ENCODE measurements at regions not wholly inside any gene's neighbourhood (a gene's known extent, or its start where the extent isn't known, plus 50 kb on each side); places are given as distances from the start of the nearest gene placed in this dataset.
"Not testable (repeated sequence)": the region's sequence is repeated elsewhere in the genome, so short reads cannot be mapped to it uniquely, and the experiment has no call there.

DNA sequence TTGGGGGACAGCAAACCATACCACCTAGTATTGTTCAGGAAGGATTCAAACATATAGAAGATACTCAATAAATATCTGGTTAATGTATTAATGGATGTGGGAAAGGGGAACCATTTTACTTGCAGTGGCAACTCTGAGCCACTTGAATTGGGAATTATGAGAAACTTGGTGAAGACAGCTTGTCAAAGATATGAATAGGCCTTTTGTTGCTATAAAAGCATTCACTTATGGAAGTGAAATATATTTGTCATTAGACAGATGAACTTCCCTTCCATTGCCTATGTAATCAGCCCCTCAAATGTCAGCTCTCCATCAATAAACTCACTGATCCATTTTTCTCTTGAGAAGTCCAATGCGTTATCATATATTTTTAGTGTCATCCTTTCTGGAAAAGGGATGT is 56.1 kb downstream of the GPR85 start:
- no peak overlapping the region for H3K4me3 ChIP-seq (ENCODE audit: low read depth, low read length)
- DNase-seq (ENCODE audit: low read depth): no peak
- TF ChIP-seq, protein P1, sequence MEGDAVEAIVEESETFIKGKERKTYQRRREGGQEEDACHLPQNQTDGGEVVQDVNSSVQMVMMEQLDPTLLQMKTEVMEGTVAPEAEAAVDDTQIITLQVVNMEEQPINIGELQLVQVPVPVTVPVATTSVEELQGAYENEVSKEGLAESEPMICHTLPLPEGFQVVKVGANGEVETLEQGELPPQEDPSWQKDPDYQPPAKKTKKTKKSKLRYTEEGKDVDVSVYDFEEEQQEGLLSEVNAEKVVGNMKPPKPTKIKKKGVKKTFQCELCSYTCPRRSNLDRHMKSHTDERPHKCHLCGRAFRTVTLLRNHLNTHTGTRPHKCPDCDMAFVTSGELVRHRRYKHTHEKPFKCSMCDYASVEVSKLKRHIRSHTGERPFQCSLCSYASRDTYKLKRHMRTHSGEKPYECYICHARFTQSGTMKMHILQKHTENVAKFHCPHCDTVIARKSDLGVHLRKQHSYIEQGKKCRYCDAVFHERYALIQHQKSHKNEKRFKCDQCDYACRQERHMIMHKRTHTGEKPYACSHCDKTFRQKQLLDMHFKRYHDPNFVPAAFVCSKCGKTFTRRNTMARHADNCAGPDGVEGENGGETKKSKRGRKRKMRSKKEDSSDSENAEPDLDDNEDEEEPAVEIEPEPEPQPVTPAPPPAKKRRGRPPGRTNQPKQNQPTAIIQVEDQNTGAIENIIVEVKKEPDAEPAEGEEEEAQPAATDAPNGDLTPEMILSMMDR (IDR thresholded peaks at IDR 0.05; ENCODE audit: low read depth, low read length, missing control alignments): no peak

DNA sequence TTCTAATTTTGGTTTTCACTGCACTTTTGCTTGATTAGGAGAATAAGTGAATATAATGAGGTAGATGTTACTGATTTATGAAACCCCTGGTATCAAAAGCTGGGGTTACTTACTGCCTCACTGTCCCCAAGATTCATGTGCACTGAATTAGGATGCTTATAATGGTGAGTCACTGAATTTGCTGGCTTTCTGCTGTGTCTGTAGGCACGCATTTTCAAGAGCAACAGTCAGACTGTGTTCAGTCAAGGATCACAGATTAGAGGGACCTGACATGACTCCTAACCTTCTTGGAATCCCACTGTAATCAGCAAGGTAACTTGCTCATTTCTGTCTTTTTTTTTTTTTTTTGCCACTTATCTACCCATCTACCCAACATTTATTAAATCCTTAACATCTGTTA is 59.7 kb downstream of the GPR85 start:
- TF ChIP-seq, protein P1 (IDR thresholded peaks at IDR 0.05; ENCODE audit: low read depth, low read length, missing control alignments): no peak
- no peak overlapping the region for H3K4me3 ChIP-seq (ENCODE audit: low read depth, low read length)
- no peak for DNase-seq (ENCODE audit: low read depth)

GRCh38 chr7:113017144-113017857 is 69.3 kb downstream of the GPR85 start:
- DNase-seq (ENCODE audit: low read depth); H3K4me3 ChIP-seq (ENCODE audit: low read depth, low read length): not testable (repeated sequence)

DNA sequence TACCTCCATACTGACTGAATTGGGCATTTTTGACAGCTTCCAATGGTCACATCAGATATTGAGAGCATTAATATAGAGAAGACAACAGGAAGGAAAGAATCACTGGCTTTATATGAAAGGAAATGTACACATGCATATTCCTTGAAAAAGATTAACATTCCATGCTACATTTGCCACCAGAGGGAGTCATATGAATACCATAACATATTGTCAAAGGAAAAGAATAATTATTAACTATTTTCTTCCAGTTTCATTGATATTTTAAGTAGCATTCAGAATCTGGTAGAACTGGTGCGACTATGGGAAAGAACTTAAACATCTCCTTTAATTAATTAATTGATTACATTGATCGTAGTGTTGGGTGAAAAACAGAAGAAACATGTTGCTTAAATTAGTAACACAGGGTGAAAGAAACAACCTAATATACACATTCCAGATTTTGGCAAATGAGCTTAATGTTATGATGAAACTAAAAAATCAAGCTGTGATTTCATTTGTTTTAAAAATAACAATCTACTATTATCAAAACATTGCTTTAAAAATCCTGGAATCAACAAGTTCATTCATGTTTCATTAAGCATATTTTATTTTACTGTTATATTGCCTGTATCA is 71.5 kb downstream of the GPR85 start:
- no peak for DNase-seq (ENCODE audit: low read depth)
- TF ChIP-seq, protein P1 (IDR thresholded peaks at IDR 0.05; ENCODE audit: low read depth, low read length, missing control alignments): no peak
- H3K4me3 ChIP-seq (ENCODE audit: low read depth, low read length): no peak overlapping the region

- H3K4me3 ChIP-seq (ENCODE audit: low read depth, low read length): no peak overlapping the region
- no peak for DNase-seq (ENCODE audit: low read depth)
- TF ChIP-seq, protein P1 (IDR thresholded peaks at IDR 0.05; ENCODE audit: low read depth, low read length, missing control alignments): no peak
These were observed 72.7 kb downstream of the GPR85 start for GRCh38 chr7:113013761-113014449.

- DNase-seq (ENCODE audit: low read depth); H3K4me3 ChIP-seq (ENCODE audit: low read depth, low read length): not testable (repeated sequence)
These were observed 73.8 kb downstream of the GPR85 start for GRCh38 chr7:113012862-113013261.

GRCh38 chr7:113010377-113010776 is 76.2 kb downstream of the GPR85 start:
- H3K4me3 ChIP-seq (ENCODE audit: low read depth, low read length): no peak overlapping the region
- TF ChIP-seq, protein P1 (IDR thresholded peaks at IDR 0.05; ENCODE audit: low read depth, low read length, missing control alignments): no peak
- DNase-seq (ENCODE audit: low read depth): no peak

DNA sequence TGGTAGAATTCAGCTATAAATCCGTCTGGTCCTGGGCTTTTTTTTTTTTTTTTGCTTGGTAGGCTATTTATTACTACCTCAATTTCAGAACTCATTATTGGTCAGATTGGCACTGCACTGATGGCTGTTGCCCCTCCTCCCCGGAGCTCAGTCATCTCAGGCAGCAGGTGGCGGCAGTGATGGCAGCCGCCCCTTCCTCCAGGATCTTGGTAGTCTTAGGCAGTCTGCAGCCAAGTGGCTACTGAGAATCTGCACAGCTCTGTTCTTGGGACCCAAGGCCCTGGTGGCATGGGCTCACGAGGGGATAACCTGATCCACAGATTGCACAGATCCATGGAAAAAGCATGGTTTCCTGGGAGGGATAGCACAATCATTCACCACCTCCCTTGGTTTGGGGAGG is 77.9 kb downstream of the GPR85 start:
- H3K4me3 ChIP-seq (ENCODE audit: low read depth, low read length): no peak overlapping the region
- TF ChIP-seq, protein P1 (IDR thresholded peaks at IDR 0.05; ENCODE audit: low read depth, low read length, missing control alignments): no peak
- DNase-seq (ENCODE audit: low read depth): no peak

Measured in GM12864 (cell line).